Activated CD8-positive, alpha-beta memory T cell treated with anti-CD3 and anti-CD28 coated beads for 4 hours (primary cell): ENCODE measurements at regions not wholly inside any gene's neighbourhood (a gene's known extent, or its start where the extent isn't known, plus 50 kb on each side); places are given as distances from the start of the nearest gene placed in this dataset.

Experiments
- DNase-seq, 2 donors: peaks; one replicate each; pipeline ENCODE4 v3.0.0-alpha.2; 2020; ENCODE audit warnings: low read depth in 2 of 2

DNA sequence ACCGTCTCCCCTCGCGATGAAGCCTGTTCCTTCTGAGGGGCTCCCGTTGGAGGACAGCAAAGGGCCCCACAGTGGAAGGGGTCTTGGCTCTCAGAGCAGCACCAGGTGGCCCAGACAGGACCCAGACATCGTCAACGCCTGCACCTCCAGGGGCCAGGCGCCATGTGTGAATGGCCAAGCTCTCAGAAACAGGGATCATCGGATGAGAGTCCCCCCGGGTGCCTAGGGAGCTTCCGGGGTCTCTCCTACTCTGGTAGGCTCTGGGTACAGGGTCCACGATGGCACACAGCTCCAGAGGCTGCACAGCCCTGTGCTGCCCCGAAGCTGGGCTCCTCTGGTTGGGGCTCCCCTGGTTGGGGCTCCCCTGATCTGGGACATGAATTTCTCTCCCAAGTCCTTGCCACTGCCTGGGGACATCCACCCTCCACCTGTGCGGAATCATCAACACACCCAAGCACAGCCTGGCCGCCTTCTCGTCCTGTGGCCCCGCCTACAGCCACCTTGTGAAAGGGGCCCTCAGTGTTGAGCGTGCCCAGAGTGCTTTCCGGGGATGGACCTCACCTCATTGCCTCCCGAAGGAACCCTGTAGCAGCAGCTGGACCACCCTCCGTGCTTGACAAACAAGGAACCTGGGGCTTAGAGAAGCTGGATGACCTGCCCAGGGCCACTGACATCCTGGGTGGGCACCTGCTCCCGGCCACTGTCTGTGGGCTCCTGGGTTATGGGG lies 929.0 kb downstream of the BRD1 start:
- DNase-seq, result no peak

DNA sequence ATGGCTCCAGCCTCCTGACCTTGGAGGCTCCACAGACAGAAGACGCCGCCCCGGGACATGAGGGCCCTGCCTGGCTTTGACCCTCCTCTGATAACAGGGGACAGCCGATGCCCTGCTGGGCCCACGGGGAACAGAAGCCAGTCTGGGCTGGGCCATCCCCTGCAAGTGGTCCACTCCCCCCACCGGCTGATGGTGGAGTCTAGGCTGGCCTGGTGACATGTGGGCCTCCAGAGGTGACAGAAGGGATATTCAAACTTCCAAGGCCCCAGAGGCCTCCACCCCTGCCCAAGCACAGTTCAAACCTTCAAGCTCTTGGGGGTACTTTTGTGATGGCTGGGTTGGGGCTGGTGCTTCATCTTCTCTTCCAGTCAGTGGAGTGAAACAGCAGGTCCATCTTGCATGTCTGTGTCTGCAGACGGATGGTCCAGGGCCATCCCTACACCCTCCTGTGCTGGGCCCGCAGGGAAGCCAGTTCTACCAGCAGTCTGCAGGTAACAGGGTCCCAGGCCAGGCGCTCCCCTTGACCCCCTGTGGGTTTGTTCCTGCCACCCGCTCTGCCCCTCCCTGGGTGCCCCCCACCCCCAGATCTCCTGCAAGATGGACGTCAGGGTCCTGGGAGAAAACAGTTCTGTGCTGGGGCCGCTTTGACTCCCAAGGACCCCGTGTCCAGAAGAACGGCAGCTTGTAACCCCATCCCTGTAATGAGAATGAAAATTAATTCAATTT lies 929.9 kb downstream of the BRD1 start:
- DNase-seq, result no peak

DNA sequence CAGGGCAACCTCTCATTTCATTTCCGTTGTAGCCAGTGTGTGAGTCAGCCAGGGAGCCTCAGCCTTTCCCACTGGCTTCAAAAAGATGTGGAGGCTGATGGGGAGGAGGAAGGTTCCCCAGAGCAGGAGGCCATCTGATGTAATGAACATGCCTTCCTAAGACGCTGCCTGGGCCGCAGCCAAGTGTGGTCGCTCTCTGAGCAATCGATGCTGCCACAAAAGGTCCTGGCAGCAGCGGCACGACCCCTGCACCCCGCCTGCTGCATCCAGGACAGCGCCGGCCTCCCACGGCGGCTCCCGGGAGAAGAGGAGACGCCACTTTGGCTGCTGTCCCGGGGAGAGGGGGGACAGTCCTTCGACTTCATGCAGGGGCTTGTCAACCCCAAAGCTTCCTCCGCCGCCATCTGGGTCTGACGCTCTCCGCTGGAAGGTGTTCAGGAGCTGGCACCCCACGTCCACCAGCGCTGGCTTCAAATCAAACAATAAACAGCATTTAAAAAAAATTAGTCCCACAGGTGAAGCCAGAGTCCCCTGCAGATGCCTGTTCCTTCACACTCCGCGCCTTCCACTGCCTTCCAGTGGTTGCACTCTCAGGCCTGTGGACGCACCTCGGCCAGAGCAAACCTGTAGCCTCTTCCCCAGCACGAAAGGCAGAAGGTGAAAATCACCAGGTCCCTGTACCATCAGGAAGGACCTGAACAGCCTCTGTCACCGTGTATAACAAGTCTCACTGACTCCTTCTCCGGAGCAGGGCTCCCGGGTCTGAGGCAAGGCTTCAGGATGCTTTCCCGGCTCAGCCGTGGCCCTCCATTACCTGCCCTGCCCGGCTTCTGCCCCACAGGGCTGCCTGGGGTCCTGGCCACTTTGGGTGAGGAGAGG lies 930.7 kb downstream of the BRD1 start:
- no peak for DNase-seq

DNA sequence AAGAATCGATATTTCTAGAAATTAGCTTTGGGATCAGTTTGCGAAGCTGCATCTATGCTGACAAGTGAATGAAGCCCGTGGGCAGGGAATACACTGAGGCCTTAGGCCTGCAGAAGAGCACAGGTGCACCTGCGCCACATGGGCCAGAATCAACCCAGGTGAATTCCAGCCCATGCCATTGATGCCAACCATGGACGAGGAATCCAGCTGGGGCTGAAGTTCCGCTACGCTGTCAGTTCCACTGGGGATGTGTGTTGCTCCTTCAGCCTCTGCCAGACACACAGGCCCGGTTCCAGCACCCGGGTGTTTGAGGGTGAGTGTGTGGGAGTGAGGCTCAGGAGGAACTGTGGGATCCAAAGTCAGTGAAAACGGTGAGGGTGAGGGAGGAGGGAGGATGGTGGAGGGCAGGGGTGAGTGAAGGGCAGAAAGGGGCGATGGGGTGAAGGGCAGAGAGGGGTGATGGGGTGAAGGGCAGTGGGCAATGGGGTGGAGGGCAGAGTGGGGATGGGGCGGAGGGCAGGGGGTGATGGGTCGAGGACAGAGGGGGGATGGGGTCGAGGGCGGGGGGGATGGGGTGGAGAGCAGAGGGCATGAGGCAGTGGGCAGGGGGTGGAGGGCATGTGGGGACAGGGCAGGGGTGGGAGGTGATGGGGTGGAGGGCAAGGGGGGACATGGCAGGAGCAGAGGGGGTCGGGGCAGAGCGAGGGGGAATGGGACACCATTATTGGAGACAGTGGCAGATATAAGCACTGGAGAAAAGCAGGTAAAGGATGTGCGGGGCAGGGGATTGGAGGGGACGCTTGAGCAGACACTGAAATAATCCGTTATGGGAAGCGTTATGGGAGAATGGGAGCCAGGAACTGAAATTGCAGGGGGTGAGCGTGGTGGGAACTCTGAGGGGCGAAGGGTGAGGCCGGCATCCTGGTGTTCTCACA lies 931.6 kb downstream of the BRD1 start:
- no peak for DNase-seq

DNA sequence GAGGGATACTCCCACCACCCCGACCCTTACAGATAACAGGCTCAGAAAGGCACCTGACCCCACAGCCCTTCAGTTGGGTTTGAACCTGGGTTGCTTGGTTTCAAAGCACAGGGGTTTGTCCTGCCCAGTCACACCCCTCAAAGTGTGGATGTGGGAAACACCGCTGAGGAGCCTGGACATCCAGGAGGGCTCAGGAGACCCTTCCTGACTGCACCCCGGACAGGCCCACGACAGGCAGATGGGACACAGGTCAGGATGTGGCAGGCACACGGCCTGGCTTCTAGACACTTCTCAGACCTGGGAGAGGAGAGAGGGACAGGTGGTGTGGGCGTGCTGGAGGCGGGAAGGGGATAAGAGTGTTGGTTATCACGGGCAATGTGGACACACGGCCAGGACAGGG lies 932.3 kb downstream of the BRD1 start:
- no peak for DNase-seq

DNA sequence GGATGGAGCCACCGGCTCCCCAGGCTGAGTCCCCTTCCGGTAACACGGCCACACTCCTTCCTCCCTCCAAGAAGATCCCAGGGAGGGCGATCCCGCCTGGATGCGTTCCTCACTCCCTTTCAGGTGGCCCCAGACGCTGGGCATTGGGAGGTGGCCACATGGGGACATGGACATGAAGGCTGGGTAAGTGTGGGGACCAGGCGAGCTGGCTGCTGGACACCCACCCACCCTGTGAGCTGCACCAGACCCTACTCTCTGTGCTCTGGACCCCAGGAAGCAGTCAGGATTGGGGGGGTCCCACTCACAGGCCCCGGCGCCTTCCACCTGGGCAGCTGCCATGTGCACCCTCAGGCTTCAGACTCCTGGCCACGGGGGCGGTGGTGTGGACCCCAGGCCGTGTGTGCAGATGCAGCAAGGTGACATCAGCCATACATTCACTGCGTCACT lies 932.8 kb downstream of the BRD1 start:
- no peak for DNase-seq

DNA sequence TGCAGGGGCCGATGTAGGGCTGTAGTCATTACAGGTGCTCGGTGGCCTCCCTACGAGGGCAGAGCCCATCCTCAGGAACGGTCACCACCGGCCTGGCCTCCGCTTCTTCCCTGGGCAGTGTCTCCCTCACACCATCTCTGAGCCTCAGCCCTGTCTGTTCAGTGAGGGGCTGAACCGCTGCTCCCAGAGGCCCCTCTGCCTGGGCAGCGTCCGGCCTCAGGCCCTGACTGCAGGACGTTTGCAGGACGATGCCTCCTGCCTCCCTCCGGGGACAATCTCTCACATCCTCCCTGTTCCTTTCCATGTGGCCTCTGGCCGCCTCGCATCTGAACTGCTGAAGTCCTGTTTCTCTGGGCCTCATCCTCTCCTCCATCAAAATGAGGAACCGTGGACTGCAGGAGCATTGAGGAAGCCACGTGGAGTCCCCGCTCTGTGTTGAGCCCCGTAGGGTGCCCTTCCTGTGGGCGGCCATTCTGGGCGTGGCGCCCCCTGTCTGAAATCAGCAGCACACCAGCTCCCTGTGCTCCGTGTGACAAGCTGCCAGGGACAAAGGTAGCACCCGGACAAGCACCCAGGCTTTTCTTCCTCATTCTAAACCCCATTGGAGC lies 933.5 kb downstream of the BRD1 start:
- no peak for DNase-seq

DNA sequence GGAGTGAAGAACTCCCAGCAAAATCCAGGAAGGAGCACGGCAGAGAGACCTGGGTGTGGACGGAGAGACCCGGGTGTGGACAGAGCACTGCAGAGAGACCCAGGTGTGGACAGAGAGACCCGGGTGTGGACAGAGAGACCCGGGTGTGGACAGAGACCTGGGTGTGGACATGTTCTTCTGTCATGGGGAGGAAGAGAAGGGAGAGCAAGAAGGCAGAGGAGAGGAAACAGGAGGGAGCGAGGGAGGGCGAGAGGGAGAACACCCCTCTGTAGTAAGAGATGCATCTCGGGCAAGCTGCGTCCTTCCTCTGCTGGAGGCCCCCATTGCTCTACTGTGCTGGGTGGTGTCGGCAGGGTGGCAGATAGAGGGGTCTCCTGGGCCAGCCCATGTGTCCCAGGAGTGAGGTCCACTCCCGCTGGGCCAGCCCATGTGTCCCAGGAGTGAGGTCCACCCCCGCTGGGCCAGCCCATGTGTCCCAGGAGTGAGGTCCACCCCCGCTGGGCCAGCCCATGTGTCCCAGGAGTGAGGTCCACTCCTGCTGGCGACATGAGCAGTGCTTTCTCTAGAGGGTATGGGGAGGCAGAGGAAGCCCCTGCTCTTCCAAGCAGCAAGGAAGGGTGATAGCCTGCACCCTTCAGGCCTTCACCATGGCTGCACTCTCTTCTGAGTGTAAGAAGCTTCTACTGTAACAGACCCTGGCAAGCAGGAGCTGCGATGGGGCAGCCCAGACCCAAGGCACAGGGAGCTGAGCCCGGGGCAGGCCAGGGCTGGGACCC lies 934.2 kb downstream of the BRD1 start:
- no peak for DNase-seq

DNA sequence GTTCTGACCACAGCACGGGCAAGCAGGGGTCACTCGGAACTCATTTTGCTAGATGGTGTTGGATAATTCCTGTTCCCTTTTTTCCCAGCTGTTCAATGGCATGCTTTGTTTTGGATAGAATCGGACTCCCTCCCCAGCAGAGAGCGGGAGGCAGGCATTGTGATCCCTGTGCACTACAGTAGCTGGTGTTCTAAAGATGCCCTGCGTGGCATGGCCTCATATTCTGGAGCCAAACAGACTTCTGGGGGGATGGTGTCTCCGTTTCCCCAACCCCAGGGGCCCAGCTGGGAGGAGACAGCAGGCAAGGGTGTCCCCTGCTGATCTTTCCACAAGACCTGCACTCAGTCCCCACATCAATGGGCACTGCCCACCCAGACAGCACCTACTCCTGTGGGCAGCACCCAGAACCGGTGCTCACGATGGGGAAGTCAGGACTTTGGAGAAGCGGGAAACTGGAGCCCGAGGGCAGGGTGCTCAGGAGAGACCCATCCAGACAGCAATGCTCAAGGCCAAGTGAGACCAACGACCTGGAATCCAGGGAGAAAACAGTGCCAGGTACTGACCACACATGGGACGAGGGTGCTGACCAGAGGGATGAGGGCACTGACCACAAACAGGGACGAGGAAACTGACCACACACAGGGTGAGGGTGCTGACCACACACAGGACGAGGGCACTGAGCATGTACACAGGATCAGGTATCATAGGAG lies 934.9 kb downstream of the BRD1 start:
- DNase-seq, result no peak

DNA sequence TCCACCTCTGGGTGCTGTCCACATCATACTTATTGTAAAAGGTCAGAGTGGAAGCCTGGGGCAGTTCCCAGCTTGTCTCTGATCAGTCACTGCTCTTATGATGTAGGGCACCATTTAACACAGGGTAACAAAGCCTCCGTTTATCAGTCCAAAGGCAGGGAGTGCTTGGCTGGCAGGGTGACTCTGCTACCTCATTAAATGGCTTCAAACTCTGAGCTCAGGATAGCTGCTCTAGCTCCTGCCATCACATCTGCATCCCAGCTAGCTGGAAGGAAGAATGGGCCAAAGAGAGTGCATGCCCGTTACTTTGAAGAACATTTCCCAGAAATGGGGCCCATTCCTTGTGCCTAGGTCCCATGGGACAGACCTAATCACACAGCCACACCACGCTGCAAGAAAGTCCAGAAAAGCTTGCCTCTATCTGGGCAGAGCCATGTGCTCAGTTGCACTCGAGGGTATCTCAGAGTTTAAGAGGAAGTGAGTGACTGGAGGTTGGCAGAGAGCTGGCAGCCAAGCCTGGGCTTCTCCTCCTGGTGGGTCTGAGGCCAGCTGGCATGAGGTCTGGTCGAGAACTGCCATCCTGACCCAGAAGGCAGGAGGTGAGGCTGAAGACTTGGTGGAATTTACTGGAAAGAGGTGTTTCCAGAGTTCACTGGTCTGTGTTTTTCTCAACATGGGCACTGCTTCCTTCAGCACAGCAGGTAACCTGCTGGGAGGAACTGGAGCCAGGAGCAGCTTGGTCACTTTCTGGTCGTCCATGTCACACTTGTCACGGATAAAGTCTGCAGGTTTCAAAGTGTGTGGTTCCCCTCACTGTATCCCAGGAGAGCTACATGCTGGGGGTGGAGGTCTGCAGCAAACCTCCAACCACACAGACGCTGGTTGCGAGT lies 935.7 kb downstream of the BRD1 start:
- DNase-seq, result no peak

DNA sequence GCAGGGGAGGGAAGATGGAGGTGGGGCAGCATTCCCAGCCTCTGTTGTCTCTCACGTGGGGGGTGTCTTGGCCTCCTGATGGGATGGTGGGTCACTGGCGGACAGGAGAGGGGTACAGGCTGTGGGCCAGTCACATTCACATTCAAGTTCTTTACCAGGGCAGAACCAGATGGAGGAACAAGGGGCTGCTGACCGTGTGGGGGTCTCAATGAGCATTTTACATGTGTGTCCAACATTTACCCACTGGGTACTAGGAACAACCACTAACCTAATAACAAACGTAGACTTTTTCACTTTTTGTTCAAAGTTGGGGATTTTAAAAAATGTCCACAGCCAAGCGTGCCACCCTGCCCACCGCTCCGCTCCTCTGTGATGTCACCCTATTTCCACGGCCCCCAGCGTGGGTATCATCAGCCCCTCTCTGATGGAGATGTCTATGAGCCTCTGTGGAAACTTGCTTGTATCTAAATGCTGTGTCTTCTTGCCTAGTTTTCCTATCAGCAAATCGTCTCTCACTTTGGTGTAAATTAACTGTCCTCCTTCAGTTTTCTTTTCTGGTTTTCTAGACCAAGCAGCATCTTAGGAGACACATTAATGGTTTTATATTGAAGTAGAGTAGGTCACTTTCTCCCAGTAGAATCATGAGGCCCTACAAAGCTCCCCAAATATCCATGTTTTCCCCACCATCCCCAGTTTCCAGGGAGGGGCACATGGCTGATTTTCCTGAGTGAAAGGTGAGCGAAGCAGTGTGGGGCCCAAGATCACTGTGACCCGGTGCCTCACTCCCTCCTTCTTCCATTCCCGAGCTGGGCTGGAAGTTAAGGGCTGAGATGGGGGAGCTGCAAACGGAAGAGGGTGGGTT lies 936.7 kb downstream of the BRD1 start:
- DNase-seq, result no peak

DNA sequence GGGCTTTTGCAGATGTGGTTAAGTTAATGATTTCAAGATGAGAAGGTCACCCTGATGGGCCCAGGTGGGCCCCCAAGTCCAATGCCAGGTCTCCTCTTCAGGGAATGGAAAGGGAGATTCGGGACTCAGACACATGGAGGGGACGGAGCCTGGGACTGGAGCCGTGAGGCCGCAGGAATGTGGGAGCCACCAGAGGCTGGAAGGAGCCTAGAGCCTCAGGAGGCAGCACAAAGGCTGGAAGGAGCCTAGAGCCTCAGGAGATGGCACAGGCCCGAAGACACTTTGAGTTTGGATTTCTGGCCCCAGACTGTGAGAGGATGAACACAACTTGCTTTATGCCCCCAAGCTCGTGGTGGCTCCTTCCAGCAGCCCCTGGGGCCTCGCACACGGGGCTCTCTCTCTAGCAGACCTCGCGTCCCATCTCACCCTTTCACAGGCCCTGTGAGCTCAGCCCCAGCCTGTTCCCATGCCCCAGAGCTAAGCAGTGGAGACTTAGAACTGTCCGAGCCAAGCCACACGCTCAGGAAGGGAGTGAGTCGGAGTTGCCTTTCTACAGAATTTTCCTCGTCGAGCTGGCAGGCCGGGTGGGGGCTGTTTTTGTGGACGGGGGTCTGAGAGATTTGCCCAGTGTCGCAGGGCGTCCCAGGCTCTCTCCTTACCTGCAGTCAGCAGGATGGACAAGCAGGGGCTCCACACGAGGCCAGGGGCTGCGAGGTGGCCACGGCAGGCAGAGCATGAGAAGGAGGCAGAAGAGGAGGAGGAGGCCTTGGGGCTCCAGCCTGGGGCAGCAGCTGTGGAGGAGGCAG lies 937.6 kb downstream of the BRD1 start:
- no peak for DNase-seq

DNA sequence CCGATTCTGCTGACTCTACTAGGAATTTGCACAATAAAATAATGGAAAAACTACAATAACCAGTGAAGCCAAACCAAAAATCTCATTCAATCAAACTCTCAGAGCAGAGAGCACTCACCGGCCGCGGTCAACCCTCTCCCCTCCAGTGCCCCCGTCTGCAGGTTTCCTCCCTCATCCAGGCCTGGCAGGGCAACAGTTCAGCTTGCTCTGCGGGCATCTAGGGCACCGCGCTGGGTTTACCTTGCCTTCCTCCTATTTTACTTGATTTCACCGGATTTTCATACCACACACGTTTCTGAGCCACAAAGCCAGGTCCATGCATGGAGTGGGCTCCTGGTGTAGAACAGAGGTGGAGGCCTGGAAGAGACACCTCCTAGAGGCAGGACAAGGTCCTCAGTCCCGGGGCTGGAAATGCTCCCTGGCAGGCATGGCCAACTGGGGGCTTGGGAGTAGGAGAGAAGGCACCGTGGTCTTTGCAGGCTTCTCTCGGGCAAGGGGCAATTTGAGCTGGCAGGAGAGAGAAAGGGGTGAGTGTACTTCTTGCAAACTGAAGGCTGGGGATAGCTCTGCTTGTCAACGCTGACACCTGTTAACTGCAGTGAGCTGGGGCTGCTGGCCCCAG lies 938.4 kb downstream of the BRD1 start:
- DNase-seq, result no peak

DNA sequence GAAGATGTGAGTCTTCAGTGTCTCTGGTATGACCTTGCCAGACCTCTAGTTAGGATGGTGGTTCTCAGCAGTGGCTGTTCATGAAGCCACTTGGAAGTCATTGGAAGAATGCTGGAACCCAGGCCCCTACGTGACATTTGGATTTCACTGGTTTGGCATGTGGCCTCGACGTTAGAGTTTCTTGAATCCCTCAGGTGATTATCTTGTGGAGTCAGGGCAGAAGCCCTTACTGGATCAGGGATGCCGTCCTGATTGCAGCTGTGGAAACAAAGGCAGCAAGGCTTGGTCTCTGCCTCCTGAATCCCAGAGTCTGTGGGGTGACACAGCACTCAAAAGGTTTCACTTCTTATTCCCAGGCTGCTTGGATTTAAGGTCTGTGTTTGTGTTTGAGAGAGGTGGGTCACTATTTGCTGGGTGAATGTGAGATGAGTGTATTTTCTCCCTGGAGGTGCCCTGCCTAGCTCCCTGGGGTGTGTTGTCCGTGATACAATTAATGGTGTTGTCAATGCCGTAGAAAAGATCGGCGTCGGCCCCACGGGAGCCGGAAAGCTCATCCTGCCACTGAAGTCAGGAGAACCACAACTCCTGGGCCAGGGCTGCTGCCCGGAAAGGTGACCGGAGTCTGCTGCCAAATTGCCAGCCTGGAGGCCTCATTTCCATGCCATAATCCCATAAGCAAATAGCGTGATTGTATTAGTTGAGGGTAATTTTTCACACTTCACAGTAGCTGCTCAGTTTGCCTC lies 939.0 kb downstream of the BRD1 start:
- DNase-seq, result no peak
